ENCODE measurements at regions not wholly inside any gene's neighbourhood (a gene's known extent, or its start where the extent isn't known, plus 50 kb on each side); places are given as distances from the start of the nearest gene placed in this dataset.
"Not testable (repeated sequence)": the region's sequence is repeated elsewhere in the genome, so short reads cannot be mapped to it uniquely, and the experiment has no call there.

DNA sequence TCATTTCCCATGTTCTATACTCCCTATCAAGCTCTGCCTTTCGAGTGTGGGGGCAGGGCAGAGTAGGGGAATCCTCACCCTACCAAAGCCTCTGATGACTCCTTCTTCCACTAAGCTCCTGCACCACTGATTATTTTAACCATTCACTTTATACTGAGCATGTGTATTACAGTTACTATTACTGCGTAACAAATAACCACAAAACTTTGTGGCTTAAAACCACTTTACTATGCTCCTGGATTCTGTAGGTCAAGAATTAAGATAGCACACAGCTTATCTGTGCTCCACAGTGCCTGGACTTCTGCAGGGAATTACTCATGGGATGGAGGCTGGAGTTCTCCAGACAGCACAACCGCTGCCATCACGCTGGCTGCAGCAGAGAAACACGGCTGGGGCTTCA is 117.4 kb upstream of the DNAJC10 start:
- DNase-seq = no peak

GRCh38 chr2:182605166-182605565 is 110.9 kb upstream of the DNAJC10 start:
- no peak for DNase-seq

DNA sequence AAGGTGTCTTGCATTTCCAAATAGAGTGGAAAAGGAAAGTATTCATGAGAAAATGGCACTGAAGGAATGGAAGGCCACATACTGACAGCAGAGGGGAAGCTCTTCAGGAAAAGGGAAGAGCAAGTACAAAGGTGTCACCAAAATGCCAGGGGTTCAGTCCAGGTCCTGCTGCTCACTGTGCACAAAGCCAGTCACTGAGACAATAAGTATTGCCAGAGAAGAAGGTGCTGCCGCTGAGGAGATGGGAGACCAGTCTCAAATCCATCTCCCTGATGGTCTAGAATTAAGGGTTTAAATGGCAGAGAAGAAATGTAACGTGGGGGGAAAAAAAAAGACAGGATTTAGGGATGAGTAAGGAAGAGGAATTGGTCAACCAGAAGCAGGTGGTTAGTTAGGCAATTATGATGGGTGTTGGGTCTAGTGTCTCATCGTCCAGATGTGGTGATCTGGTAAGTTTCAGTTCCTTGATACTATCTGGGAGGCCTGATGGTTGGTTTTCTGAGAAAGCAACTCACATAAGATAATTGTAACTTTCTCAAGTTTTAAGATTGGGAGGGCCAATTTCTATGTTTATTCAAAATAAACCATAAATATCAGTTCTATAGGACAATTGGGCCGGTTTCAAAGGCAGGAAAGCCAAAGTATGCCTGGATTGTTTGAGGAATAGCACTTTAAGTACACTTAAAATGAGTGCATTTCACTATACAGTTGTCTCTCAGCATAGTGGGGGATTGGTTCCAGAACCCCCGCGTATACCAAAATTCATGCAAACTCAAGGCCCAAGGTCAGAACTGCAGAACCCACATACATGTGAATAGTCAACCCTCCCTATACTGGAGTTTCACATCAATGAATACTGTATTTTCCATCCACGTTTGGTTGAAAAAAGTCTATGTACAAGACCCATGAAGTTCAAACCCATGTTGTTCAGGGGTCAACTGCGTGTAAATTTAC is 109.1 kb upstream of the DNAJC10 start:
- no peak for DNase-seq

GRCh38 chr2:182608181-182608845 is 107.7 kb upstream of the DNAJC10 start:
- DNase-seq = no peak

DNA sequence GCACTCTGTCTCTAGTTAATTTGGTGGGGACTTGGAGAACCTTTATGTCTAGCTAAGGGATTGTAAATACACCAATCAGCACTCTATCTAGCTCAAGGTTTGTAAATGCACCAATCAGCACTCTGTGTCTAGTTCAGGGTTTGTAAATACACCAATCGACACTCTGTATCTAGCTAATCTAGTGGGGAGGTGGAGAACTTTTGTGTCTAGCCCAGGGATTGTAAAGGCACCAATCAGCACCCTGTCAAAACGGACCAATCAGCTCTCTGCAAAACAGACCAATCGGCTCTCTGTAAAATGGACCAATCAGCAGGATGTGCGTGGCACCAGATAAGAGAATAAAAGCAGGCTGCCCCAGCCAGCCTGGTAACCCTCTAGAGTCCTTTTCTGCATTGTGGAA is 107.1 kb upstream of the DNAJC10 start:
- DNase-seq = not testable (repeated sequence)

GRCh38 chr2:182610231-182610630 is 105.8 kb upstream of the DNAJC10 start:
- no peak for DNase-seq

DNA sequence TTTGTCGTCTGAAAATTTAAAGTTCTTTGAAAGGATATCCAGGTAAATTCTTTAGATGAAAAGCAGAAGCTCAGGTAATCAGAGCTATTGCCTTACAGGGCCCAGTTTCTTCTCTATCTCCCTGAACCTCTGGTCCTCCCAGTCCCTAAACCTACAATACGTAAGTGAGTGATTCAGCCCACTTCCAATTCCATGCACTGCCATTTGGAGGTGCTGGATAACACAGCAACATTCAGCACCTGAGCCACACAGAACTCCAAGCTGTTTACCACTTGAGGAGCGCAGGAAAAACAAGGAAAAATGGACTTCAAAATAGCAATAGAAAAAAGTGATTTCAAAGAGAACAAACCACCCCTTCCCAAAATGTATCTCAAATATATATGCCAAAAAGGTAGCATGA is 105.0 kb upstream of the DNAJC10 start:
- no peak for DNase-seq

GRCh38 chr2:182615036-182615435 is 101.0 kb upstream of the DNAJC10 start:
- DNase-seq = no peak

GRCh38 chr2:182616471-182617393 is 99.3 kb upstream of the DNAJC10 start:
- no peak for DNase-seq

- no peak for DNase-seq
Observed at GRCh38 chr2:182618672-182619079, 97.4 kb upstream of the DNAJC10 start.

- no peak for DNase-seq
Observed at GRCh38 chr2:182619276-182619675, 96.8 kb upstream of the DNAJC10 start.

DNA sequence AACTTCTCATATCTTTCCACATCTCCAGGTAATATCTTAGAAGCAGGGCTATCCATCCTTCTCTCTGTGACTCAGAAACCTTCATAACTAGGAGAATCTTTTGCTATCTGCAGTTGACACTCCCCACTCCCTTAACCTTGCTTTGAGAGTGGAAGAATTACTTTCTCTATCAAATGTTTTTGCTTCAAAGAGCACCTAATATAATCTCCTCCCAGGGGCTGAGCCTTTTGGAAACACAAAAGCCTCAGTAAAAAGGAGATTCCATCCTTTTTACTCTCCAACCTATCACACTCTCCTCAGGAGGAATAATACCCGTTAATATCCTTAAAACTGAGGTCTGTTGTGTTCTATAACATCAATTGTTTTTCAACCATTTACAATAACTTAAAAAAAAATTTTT is 94.9 kb upstream of the DNAJC10 start:
- no peak for DNase-seq

- no peak for DNase-seq
Observed at GRCh38 chr2:182621810-182622209, 94.2 kb upstream of the DNAJC10 start.

DNA sequence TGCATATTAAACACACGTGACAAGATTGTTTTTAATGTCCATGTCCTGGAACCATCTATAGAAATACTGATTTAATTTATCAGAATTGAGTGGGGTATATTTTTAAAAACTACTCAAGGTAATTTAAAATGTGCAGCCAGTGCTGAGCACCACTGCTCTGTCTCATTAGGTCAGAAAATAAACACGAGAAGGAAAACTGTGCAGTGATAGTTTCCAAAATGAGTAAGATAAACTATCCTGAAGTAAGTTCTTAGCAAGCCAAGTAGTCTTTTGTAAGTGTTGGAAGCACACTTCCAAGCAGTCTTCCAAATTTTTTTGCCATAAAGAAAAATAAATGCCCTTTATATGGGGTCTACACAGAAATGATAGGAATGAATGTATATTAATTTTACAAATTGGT is 93.8 kb upstream of the DNAJC10 start:
- no peak for DNase-seq

DNA sequence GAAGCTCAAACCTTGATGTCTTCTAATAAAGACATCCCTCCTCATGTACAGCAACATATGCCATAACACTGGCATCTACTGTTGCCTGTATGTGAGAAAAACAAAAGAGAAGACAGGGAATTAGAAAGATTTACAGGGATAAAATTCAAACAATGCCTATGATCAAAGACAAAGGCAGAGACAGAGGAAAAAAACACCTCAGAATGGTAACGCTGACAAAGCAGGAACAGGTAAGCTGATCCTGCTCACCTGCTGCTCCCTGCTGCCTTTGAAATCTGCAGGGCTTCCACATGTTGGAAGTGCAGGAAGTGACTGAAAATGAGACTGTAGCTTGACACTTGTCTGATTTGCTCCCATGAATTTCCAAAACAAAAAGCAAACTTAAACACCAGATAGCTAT is 90.2 kb upstream of the DNAJC10 start:
- no peak for DNase-seq

- DNase-seq = no peak
Observed at GRCh38 chr2:182628916-182629315, 87.1 kb upstream of the DNAJC10 start.

DNA sequence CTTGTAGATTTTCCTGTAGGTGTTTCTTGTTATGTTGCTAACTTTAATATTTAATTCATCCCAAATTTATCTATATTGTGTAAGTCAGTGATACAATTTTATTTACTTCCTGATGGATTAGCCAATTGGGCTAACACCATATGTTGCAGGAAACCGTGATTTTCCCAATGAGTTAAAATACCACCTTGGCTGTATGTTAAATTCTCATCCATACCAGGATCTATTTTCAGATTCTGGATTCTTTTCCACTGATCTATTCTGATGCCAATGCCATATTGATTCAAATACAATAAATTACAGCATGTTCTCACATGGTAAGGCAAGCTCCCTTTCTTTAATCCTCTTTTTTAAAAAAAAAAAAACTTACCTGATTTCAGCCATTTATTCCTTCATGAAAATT is 85.8 kb upstream of the DNAJC10 start:
- DNase-seq = no peak

- no peak for DNase-seq
Observed at GRCh38 chr2:182631299-182631698, 84.8 kb upstream of the DNAJC10 start.

GRCh38 chr2:182634386-182634785 is 81.7 kb upstream of the DNAJC10 start:
- no peak for DNase-seq

GRCh38 chr2:182636699-182637098 is 79.4 kb upstream of the DNAJC10 start:
- no peak for DNase-seq

DNA sequence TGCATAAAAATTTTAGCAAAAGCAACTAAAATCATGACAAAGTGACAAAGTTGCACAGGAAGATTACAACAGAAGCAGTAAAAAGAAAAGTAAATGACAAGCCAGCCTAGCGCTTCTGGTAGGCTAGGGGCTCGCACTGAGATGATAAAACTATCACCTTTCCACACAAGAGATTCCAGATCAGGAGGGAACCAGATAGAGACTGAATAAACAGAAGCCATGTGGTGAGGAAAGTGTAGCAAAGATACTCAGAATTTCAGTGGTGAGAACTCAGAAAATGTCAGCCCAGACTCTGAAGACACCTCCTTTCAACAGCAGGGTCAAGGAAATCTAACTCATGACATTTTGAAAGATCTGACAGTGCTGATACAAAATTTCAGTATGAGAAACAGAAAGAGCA is 77.4 kb upstream of the DNAJC10 start:
- DNase-seq = no peak

- no peak for DNase-seq
Observed at GRCh38 chr2:182639971-182640370, 76.1 kb upstream of the DNAJC10 start.

- DNase-seq = peak; percentile 24
Observed at GRCh38 chr2:182642328-182642727, 73.7 kb upstream of the DNAJC10 start.

Measured in right hindlimb (tissue), 1 donor.